Astrocyte (in vitro differentiated cells and primary cell): ENCODE measurements at regions not wholly inside any gene's neighbourhood (a gene's known extent, or its start where the extent isn't known, plus 50 kb on each side); places are given as distances from the start of the nearest gene placed in this dataset.

ENCODE experiments used
- DNase-seq: peaks from one replicate; pipeline ENCODE4 v3.0.0-alpha.2; 2010; ENCODE audit warnings: low read depth
- FAIRE-seq: peaks from 2 replicates; lab custom pipeline; 2011; peaks lifted over from hg19 to GRCh38; lab: Jason Lieb, UNC
- H2AFZ ChIP-seq: 2 replicates; pipeline ENCODE4 v1.6.0; 2012; ENCODE audit warnings: low read depth, low read length, inconsistent platforms
- H3K27ac ChIP-seq: 2 replicates; pipeline ENCODE4 v1.5.1; 2011; ENCODE audit warnings: low read depth, low read length, inconsistent platforms
- H3K27me3 ChIP-seq: 2 replicates; pipeline ENCODE4 v1.6.0; 2011; ENCODE audit warnings: low read length, inconsistent platforms; ENCODE audit not compliant: insufficient read depth
- H3K36me3 ChIP-seq: 2 replicates; pipeline ENCODE4 v1.5.1; 2011; ENCODE audit warnings: low read length, inconsistent platforms; ENCODE audit not compliant: insufficient read depth
- H3K4me1 ChIP-seq: 2 replicates; pipeline ENCODE4 v1.5.1; 2011; ENCODE audit warnings: low read length, inconsistent platforms; ENCODE audit not compliant: insufficient read depth
- H3K4me2 ChIP-seq: 2 replicates; pipeline ENCODE4 v1.6.0; 2012; ENCODE audit warnings: low read length, inconsistent platforms
- H3K4me3 ChIP-seq: 2 replicates; pipeline ENCODE4 v1.5.1; 2011; ENCODE audit warnings: low read depth, mild to moderate bottlenecking, low read length, inconsistent platforms; ENCODE audit not compliant: insufficient read depth
- H3K79me2 ChIP-seq: 2 replicates; pipeline ENCODE4 v1.6.0; 2012; ENCODE audit warnings: mild to moderate bottlenecking, low read length, inconsistent platforms; ENCODE audit not compliant: insufficient read depth
- H3K9ac ChIP-seq: 2 replicates; pipeline ENCODE4 v1.6.0; 2012; ENCODE audit warnings: mild to moderate bottlenecking, low read length, inconsistent platforms
- H3K9me3 ChIP-seq: 2 replicates; pipeline ENCODE4 v1.5.1; 2012; ENCODE audit warnings: low read depth, mild to moderate bottlenecking, low read length, inconsistent platforms; ENCODE audit not compliant: insufficient read depth
- H4K20me1 ChIP-seq: 2 replicates; pipeline ENCODE4 v1.6.0; 2012; ENCODE audit warnings: low read length, inconsistent platforms; ENCODE audit not compliant: insufficient read depth
- H3K27ac Mint-ChIP-seq: one replicate; pipeline ENCODE4 v1.8.0; 2021; ENCODE audit warnings: mild to moderate bottlenecking, mixed read lengths; ENCODE audit not compliant: unreplicated experiment
- H3K27me3 Mint-ChIP-seq: one replicate; pipeline ENCODE4 v1.8.0; 2021; ENCODE audit warnings: low read depth, mixed read lengths; ENCODE audit not compliant: unreplicated experiment
- H3K36me3 Mint-ChIP-seq: one replicate; pipeline ENCODE4 v1.8.0; 2021; ENCODE audit warnings: low read depth, mixed read lengths; ENCODE audit not compliant: unreplicated experiment
- H3K4me1 Mint-ChIP-seq: one replicate; pipeline ENCODE4 v1.8.0; 2021; ENCODE audit warnings: low read depth, mixed read lengths; ENCODE audit not compliant: unreplicated experiment
- H3K4me3 Mint-ChIP-seq: one replicate; pipeline ENCODE4 v1.8.0; 2021; ENCODE audit warnings: mild to moderate bottlenecking, moderate library complexity, mixed read lengths; ENCODE audit not compliant: unreplicated experiment
- H3K9me3 Mint-ChIP-seq: one replicate; pipeline ENCODE4 v1.8.0; 2021; ENCODE audit warnings: mild to moderate bottlenecking, mixed read lengths; ENCODE audit not compliant: unreplicated experiment
- EZH2 ChIP-seq: IDR thresholded peaks from 2 replicates; pipeline ENCODE4 v1.6.1; 2012; ENCODE audit warnings: mild to moderate bottlenecking, low read length, inconsistent platforms; ENCODE audit not compliant: insufficient read depth
- TF ChIP-seq, protein P1 (sequence below): IDR thresholded peaks from 2 replicates; pipeline ENCODE4 v1.5.1; 2011; ENCODE audit warnings: low read depth, mild to moderate bottlenecking, inconsistent platforms, low read length, moderate library complexity; ENCODE audit not compliant: insufficient read depth

DNA sequence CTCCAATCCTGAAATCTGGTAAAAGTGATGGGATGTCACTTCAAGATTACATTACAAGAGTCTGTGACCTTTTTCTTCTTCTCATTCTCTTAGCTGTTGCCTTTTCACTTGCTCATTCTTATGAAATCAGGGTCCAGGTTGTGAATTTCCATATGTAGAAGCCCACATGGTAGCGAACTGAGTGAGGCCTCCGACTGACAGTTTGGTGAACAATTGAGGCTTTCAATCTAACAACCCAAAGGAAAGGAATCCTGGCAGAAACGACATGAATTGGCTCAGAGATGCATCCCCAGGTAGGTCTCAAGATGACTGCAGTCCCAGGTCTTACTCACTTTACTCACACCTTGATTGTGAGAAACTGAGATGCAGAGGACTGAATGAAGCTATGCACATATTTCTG is 203.4 kb upstream of the FAT4 start:
- Histone ChIP-seq H3K9ac (no peak overlapping the region), H4K20me1 (no peaks in the 10 kb centered on the region), H3K79me2 (no peaks in the 10 kb centered on the region), H3K27ac (no peak overlapping the region), H3K4me2 (no peak overlapping the region), H3K27me3 (no peaks in the 10 kb centered on the region), H3K4me1 (no peaks in the 10 kb centered on the region), H3K9me3 (no peaks in the 10 kb centered on the region), H3K4me3 (no peak overlapping the region), H2AFZ (no peak overlapping the region), H3K36me3 (no peaks in the 10 kb centered on the region)
- no peak for DNase-seq
- H3K4me1 Mint-ChIP-seq = peaks cover 3% of the 10 kb centered on the region
- TF ChIP-seq, protein P1, sequence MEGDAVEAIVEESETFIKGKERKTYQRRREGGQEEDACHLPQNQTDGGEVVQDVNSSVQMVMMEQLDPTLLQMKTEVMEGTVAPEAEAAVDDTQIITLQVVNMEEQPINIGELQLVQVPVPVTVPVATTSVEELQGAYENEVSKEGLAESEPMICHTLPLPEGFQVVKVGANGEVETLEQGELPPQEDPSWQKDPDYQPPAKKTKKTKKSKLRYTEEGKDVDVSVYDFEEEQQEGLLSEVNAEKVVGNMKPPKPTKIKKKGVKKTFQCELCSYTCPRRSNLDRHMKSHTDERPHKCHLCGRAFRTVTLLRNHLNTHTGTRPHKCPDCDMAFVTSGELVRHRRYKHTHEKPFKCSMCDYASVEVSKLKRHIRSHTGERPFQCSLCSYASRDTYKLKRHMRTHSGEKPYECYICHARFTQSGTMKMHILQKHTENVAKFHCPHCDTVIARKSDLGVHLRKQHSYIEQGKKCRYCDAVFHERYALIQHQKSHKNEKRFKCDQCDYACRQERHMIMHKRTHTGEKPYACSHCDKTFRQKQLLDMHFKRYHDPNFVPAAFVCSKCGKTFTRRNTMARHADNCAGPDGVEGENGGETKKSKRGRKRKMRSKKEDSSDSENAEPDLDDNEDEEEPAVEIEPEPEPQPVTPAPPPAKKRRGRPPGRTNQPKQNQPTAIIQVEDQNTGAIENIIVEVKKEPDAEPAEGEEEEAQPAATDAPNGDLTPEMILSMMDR = no peak
- no peak for TF ChIP-seq EZH2
- no peaks in the 10 kb centered on the region for H3K9me3 Mint-ChIP-seq
- H3K27me3 Mint-ChIP-seq = no peaks in the 10 kb centered on the region
- no peak overlapping the region for H3K4me3 Mint-ChIP-seq
- no peak for FAIRE-seq
- no peaks in the 10 kb centered on the region for H3K36me3 Mint-ChIP-seq
- no peak overlapping the region for H3K27ac Mint-ChIP-seq

DNA sequence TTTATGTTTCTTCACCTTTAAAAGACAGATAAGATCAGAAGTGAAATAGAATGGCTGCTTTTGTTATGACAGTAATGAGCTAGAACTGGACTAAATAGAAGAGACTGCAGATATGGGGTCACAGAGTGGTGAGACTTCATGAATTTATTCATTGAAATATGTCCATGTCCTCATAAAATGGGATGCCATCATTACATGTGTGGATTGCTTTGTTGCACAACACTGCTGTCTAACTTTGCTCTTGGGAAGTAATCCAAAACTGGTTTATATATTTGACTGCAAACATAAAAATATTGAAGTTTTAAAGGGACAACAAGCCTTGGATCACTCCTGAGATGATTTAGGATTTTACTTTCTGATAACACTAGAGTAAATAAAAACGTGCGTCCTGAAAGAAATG is 209.2 kb upstream of the FAT4 start:
- Histone ChIP-seq H3K4me3 (no peak overlapping the region), H3K79me2 (no peaks in the 10 kb centered on the region), H3K4me1 (no peaks in the 10 kb centered on the region), H3K27me3 (no peaks in the 10 kb centered on the region), H4K20me1 (no peaks in the 10 kb centered on the region), H3K36me3 (no peaks in the 10 kb centered on the region), H3K9ac (no peak overlapping the region), H3K27ac (no peak overlapping the region), H2AFZ (no peak overlapping the region), H3K4me2 (no peak overlapping the region), H3K9me3 (no peaks in the 10 kb centered on the region)
- DNase-seq = no peak
- no peaks in the 10 kb centered on the region for H3K9me3 Mint-ChIP-seq
- TF ChIP-seq, protein P1 = no peak
- no peak for TF ChIP-seq EZH2
- no peaks in the 10 kb centered on the region for H3K27me3 Mint-ChIP-seq
- FAIRE-seq = no peak
- H3K27ac Mint-ChIP-seq = no peak overlapping the region
- H3K36me3 Mint-ChIP-seq = no peaks in the 10 kb centered on the region
- peaks cover 9% of the 10 kb centered on the region for H3K4me1 Mint-ChIP-seq
- no peak overlapping the region for H3K4me3 Mint-ChIP-seq

DNA sequence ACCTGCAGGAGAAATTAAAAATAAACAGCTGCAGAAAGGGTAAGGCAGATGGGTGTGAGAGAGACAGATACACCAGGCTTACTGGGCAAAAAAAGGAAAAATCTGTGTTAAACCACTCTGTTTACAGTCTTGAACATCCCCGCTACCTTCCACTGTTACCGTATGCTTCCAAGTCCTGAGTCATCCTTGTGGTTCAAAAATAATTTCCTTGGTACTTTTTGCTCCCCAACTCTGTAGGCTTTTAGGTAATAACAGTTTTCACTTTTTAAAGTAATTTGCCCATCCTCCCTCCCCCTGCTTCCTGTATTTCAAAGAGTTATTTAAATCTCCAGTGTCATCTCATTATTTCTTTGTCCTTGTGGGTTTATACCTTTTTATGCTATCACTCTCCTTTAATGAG is 210.1 kb upstream of the FAT4 start:
- TF ChIP-seq, protein P1 = no peak
- Histone ChIP-seq H4K20me1 (no peaks in the 10 kb centered on the region), H3K27me3 (no peaks in the 10 kb centered on the region), H3K9ac (no peak overlapping the region), H3K79me2 (no peaks in the 10 kb centered on the region), H3K36me3 (no peaks in the 10 kb centered on the region), H2AFZ (no peak overlapping the region), H3K4me2 (no peak overlapping the region), H3K9me3 (no peaks in the 10 kb centered on the region), H3K27ac (no peak overlapping the region), H3K4me3 (no peak overlapping the region), H3K4me1 (no peaks in the 10 kb centered on the region)
- FAIRE-seq = no peak
- Mint-ChIP-seq H3K36me3 (no peaks in the 10 kb centered on the region), H3K27me3 (no peaks in the 10 kb centered on the region), H3K4me3 (no peak overlapping the region), H3K9me3 (no peaks in the 10 kb centered on the region), H3K4me1 (peaks cover 9% of the 10 kb centered on the region), H3K27ac (peak overlapping the region; percentile 5)
- peak; percentile 64 for DNase-seq
